Vagina (tissue), 2 donors: ENCODE measurements at regions not wholly inside any gene's neighbourhood (a gene's known extent, or its start where the extent isn't known, plus 50 kb on each side); places are given as distances from the start of the nearest gene placed in this dataset.

Experiments
- DNase-seq, 2 donors: peaks; one replicate each; pipeline ENCODE4 v3.0.0-alpha.2; 2017; ENCODE audit errors: extremely low spot score in 2 of 2
- H3K27ac ChIP-seq: fragments of 200-600 bp; sonication (generic); one replicate; pipeline ENCODE4 v1.5.1; 2019
- H3K27me3 ChIP-seq: fragments of 200-600 bp; sonication (generic); one replicate; pipeline ENCODE4 v1.5.1; 2019
- H3K36me3 ChIP-seq, 2 donors: fragments of 200-600 bp; sonication (generic); one replicate each; pipeline ENCODE4 v1.5.1; 2017 to 2019
- H3K4me1 ChIP-seq: fragments of 200-600 bp; sonication (generic); one replicate; pipeline ENCODE4 v1.5.1; 2019
- H3K4me3 ChIP-seq, 2 donors: fragments of 200-600 bp; sonication (generic); 1 replicate in 1 of 2; 2 replicates in 1 of 2; pipeline ENCODE4 v1.5.1; 2016 to 2019
- H3K9me3 ChIP-seq: fragments of 200-600 bp; sonication (generic); one replicate; pipeline ENCODE4 v1.5.1; 2019
- CTCF ChIP-seq, 3 experiments: fragments of 450-650 bp in 2 of 3; fragments of 200-600 bp in 1 of 3; sonication (generic) in 1 of 3; IDR thresholded peaks; one replicate each; pipeline ENCODE4 v1.5.1; 2017 to 2019; ENCODE audit warnings: antibody characterized with exemption in 3 of 3, mild to moderate bottlenecking in 2 of 3, moderate library complexity in 2 of 3
- POLR2A ChIP-seq, 2 donors: fragments of 450-650 bp; IDR thresholded peaks; one replicate each; pipeline ENCODE4 v1.6.1; 2017; ENCODE audit warnings: antibody characterized with exemption in 2 of 2, mild to moderate bottlenecking in 2 of 2, moderate library complexity in 2 of 2
- POLR2AphosphoS5 ChIP-seq, 2 donors: sonication (generic); formaldehyde crosslinking; IDR thresholded peaks; one replicate each; pipeline ENCODE4 v1.9.0; 2017; ENCODE audit warnings: antibody characterized with exemption in 2 of 2, mild to moderate bottlenecking in 2 of 2, low read depth in 1 of 2; ENCODE audit not compliant: insufficient read depth in 1 of 2
- intact Hi-C: fragments of 100-400 bp; cut with DNase I; formaldehyde crosslinking; loops from one replicate; pipeline ENCODE4 v1.15.1; 2023

- intact Hi-C loops, result no loop called here
- no peak overlapping the region for H3K4me3 ChIP-seq
- H3K27me3 ChIP-seq, result no peaks in the 10 kb centered on the region
- no peak for DNase-seq
- H3K27ac ChIP-seq, result no peak overlapping the region
- H3K36me3 ChIP-seq, result no peaks in the 10 kb centered on the region
- TF ChIP-seq POLR2A (IDR thresholded peaks at IDR 0.05) (no peak), POLR2AphosphoS5 (IDR thresholded peaks at IDR 0.05; ENCODE audit: insufficient read depth in 1 of 2, low read depth in 1 of 2) (no peak), CTCF (IDR thresholded peaks at IDR 0.05) (no peak)
- H3K4me1 ChIP-seq, result no peaks in the 10 kb centered on the region
- no peaks in the 10 kb centered on the region for H3K9me3 ChIP-seq
These were observed 74.2 kb upstream of the GLI3 start for GRCh38 chr7:42311195-42311594.

- no peak for TF ChIP-seq POLR2AphosphoS5 (IDR thresholded peaks at IDR 0.05; ENCODE audit: insufficient read depth in 1 of 2, low read depth in 1 of 2)
- intact Hi-C loops, result no loop called here
- DNase-seq, result no peak
- Histone ChIP-seq H3K27ac (no peak overlapping the region), H3K36me3 (no peaks in the 10 kb centered on the region), H3K4me1 (no peaks in the 10 kb centered on the region), H3K4me3 (no peak overlapping the region), H3K27me3 (no peaks in the 10 kb centered on the region), H3K9me3 (no peaks in the 10 kb centered on the region)
These were observed 56.0 kb upstream of the GLI3 start for GRCh38 chr7:42292991-42293521.

- H3K36me3 ChIP-seq, result no peaks in the 10 kb centered on the region
- DNase-seq, result no peak
- no peaks in the 10 kb centered on the region for H3K27me3 ChIP-seq
- H3K27ac ChIP-seq, result no peak overlapping the region
- no peaks in the 10 kb centered on the region for H3K9me3 ChIP-seq
- H3K4me1 ChIP-seq, result no peaks in the 10 kb centered on the region
- TF ChIP-seq CTCF (IDR thresholded peaks at IDR 0.05) (no peak), POLR2AphosphoS5 (IDR thresholded peaks at IDR 0.05; ENCODE audit: insufficient read depth in 1 of 2, low read depth in 1 of 2) (no peak)
- intact Hi-C loops, result no loop called here
- H3K4me3 ChIP-seq, result no peak overlapping the region
These were observed 52.5 kb upstream of the GLI3 start for GRCh38 chr7:42289473-42289872.
